HL-60 (cell line): ENCODE measurements at regions not wholly inside any gene's neighbourhood (a gene's known extent, or its start where the extent isn't known, plus 50 kb on each side); places are given as distances from the start of the nearest gene placed in this dataset.

Source experiments
- GABPA ChIP-seq: IDR thresholded peaks from 2 replicates; pipeline ENCODE4 v1.6.1; 2012; ENCODE audit warnings: low read depth
- POLR2AphosphoS5 ChIP-seq: IDR thresholded peaks from 2 replicates; pipeline ENCODE4 v1.6.1; 2012; ENCODE audit warnings: low read depth
- SPI1 ChIP-seq: IDR thresholded peaks from 2 replicates; pipeline ENCODE4 v1.6.1; 2012; ENCODE audit warnings: low read depth, mild to moderate bottlenecking, borderline replicate concordance
- TF ChIP-seq, protein P1 (sequence below): IDR thresholded peaks from one replicate; pipeline ENCODE4 v1.5.1; 2011; ENCODE audit warnings: low read length, control low read depth, inconsistent platforms; ENCODE audit not compliant: insufficient read depth
- TF ChIP-seq, protein P2 (sequence below): IDR thresholded peaks from 2 replicates; pipeline ENCODE4 v1.6.1; 2012; ENCODE audit warnings: low read depth; ENCODE audit not compliant: insufficient replicate concordance

DNA sequence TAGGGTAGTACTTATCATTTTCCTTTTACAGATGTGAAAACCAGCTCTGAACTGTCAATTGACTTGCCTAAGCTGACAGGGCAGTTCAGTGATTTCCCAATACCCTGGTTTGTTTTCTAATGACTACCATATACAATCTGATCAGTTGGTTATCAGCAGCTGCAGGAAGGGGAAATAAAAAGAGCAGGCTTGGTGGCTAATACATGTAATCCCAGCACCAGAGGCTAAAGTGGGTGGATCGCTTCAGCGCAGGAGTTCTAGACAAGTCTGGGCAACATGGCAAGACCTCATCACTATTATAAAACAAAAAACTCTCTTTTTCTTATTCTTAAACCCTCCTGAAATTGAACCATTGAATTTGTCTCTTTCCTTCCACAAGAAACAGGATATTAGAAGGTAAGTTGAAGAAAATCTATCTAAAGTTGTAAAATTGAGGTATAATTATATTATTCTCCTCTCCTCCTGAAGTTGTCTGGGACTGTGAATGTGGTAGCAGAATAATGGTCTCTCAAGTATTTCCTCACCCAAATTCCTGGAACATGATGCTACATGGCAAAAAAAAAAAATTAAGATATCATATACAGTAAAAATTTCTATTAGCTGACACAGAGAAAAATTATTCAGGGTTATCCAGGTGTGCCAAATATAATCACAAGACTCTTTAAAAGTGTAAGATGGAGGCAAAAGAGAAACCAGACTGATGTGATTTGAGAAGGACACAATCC is 1441.6 kb downstream of the SUCLG1 start:
- TF ChIP-seq POLR2AphosphoS5: no peak
- TF ChIP-seq, protein P1, sequence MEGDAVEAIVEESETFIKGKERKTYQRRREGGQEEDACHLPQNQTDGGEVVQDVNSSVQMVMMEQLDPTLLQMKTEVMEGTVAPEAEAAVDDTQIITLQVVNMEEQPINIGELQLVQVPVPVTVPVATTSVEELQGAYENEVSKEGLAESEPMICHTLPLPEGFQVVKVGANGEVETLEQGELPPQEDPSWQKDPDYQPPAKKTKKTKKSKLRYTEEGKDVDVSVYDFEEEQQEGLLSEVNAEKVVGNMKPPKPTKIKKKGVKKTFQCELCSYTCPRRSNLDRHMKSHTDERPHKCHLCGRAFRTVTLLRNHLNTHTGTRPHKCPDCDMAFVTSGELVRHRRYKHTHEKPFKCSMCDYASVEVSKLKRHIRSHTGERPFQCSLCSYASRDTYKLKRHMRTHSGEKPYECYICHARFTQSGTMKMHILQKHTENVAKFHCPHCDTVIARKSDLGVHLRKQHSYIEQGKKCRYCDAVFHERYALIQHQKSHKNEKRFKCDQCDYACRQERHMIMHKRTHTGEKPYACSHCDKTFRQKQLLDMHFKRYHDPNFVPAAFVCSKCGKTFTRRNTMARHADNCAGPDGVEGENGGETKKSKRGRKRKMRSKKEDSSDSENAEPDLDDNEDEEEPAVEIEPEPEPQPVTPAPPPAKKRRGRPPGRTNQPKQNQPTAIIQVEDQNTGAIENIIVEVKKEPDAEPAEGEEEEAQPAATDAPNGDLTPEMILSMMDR: no peak
- TF ChIP-seq, protein P2, sequence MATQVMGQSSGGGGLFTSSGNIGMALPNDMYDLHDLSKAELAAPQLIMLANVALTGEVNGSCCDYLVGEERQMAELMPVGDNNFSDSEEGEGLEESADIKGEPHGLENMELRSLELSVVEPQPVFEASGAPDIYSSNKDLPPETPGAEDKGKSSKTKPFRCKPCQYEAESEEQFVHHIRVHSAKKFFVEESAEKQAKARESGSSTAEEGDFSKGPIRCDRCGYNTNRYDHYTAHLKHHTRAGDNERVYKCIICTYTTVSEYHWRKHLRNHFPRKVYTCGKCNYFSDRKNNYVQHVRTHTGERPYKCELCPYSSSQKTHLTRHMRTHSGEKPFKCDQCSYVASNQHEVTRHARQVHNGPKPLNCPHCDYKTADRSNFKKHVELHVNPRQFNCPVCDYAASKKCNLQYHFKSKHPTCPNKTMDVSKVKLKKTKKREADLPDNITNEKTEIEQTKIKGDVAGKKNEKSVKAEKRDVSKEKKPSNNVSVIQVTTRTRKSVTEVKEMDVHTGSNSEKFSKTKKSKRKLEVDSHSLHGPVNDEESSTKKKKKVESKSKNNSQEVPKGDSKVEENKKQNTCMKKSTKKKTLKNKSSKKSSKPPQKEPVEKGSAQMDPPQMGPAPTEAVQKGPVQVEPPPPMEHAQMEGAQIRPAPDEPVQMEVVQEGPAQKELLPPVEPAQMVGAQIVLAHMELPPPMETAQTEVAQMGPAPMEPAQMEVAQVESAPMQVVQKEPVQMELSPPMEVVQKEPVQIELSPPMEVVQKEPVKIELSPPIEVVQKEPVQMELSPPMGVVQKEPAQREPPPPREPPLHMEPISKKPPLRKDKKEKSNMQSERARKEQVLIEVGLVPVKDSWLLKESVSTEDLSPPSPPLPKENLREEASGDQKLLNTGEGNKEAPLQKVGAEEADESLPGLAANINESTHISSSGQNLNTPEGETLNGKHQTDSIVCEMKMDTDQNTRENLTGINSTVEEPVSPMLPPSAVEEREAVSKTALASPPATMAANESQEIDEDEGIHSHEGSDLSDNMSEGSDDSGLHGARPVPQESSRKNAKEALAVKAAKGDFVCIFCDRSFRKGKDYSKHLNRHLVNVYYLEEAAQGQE: no peak
- no peak for TF ChIP-seq GABPA
- TF ChIP-seq SPI1: no peak
